SK-N-MC (cell line): ENCODE measurements at regions not wholly inside any gene's neighbourhood (a gene's known extent, or its start where the extent isn't known, plus 50 kb on each side); places are given as distances from the start of the nearest gene placed in this dataset.

ENCODE experiments used
- EZH2 ChIP-seq: fragments of 200-600 bp; sonication (generic); IDR thresholded peaks from one replicate; pipeline ENCODE4 v1.6.1; 2017; ENCODE audit warnings: antibody characterized with exemption
- FOXP2 ChIP-seq: optimal IDR thresholded peaks from 2 replicates; pipeline ENCODE3; 2011; ENCODE audit warnings: mild to moderate bottlenecking, moderate library complexity; ENCODE audit not compliant: insufficient read depth; ENCODE audit errors: extremely low read length, control extremely low read depth
- POLR2AphosphoS5 ChIP-seq: IDR thresholded peaks from 2 replicates; pipeline ENCODE4 v1.6.1; 2012; ENCODE audit warnings: mild to moderate bottlenecking, low read depth, low read length, borderline replicate concordance

DNA sequence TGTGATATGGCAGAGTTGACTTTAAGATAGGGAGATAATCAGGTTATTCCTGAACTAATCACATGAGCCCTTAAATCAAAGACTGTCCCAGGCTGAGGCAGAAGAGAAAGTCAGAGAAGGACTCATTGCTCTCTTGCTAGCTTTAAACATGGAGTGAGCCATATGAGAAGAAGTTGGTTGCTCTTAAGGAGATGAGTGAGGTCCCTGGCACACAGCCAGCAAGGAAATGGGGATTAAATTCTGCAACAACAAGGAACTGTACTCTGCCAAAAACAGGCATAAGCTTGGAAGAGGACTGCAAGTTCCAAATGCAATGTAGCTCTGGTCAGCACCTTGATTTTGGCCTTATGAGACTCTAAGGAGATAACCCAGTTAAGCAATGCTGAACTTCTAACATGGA is 457.0 kb downstream of the PLOD2 start:
- no peak for TF ChIP-seq POLR2AphosphoS5
- no peak for TF ChIP-seq EZH2
- TF ChIP-seq FOXP2, result no peak
